Ishikawa (cell line): ENCODE measurements at regions not wholly inside any gene's neighbourhood (a gene's known extent, or its start where the extent isn't known, plus 50 kb on each side); places are given as distances from the start of the nearest gene placed in this dataset.

Experiments
- CEBPB ChIP-seq: IDR thresholded peaks from 2 replicates; pipeline ENCODE4 v1.6.1; 2012
- CREB1 ChIP-seq: IDR thresholded peaks from 2 replicates; pipeline ENCODE4 v1.6.1; 2012; ENCODE audit warnings: low read depth
- EGR1 ChIP-seq: IDR thresholded peaks from 2 replicates; pipeline ENCODE4 v1.6.1; 2012
- EP300 ChIP-seq: IDR thresholded peaks from 2 replicates; pipeline ENCODE4 v1.6.1; 2012; ENCODE audit warnings: borderline replicate concordance
- FOXM1 ChIP-seq: IDR thresholded peaks from 2 replicates; pipeline ENCODE4 v1.6.1; 2012; ENCODE audit warnings: low read depth, borderline replicate concordance
- NFIC ChIP-seq: IDR thresholded peaks from 2 replicates; pipeline ENCODE4 v1.6.1; 2012
- RAD21 ChIP-seq: IDR thresholded peaks from 2 replicates; pipeline ENCODE4 v1.6.1; 2012; ENCODE audit warnings: low read depth
- TAF1 ChIP-seq: IDR thresholded peaks from 2 replicates; pipeline ENCODE4 v1.6.1; 2012; ENCODE audit warnings: low read depth, mild to moderate bottlenecking
- TCF12 ChIP-seq: IDR thresholded peaks from 2 replicates; pipeline ENCODE4 v1.6.1; 2012; ENCODE audit warnings: low read depth
- TEAD4 ChIP-seq: IDR thresholded peaks from 2 replicates; pipeline ENCODE4 v1.6.1; 2012
- YY1 ChIP-seq: IDR thresholded peaks from 2 replicates; pipeline ENCODE4 v1.6.1; 2012; ENCODE audit warnings: low read depth
- ZBTB7A ChIP-seq: IDR thresholded peaks from 2 replicates; pipeline ENCODE4 v1.6.1; 2012; ENCODE audit warnings: low read depth
- TF ChIP-seq, protein P1 (sequence below): IDR thresholded peaks from 2 replicates; pipeline ENCODE4 v1.6.1; 2012; ENCODE audit warnings: low read depth, mild to moderate bottlenecking
- TF ChIP-seq, protein P2 (sequence below): IDR thresholded peaks from 2 replicates; pipeline ENCODE4 v1.6.1; 2012
- TF ChIP-seq, protein P3 (sequence below): IDR thresholded peaks from 2 replicates; pipeline ENCODE4 v1.6.1; 2012

DNA sequence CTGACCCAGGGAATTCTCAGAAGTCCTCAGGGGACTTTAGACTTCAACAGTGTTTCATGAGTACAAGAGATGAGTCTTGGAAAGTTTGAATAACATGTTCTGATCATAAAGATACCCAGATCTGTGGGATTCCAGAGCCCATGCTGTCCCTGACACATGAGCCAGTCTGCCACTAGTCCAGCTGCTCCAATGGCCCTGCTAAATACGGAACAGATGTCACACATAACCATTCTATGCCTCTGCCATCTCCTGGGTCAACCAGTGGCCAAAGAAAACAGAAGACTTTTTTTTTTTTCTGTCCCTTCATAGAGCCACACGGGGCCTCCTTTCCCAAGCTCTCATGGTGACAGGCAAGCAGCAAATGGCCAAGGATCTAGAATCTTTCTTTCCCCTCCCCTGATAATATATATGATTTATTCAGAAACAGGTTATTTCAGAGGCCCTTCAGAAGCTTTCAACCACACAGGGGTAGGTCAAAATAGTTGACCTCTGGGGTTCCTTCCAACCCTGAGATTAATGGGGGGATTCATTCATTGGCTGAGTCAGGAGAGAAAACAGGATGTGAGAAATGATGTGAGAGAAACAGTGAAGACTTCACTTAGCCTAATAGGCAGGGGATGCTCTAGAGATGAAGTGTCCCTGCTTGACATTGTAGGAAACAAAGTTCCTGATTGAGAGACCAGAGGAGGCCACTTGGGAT lies 367.7 kb downstream of the CDK5RAP2 start:
- no peak for TF ChIP-seq NFIC
- no peak for TF ChIP-seq FOXM1
- TF ChIP-seq RAD21 = no peak
- TF ChIP-seq, protein P1, sequence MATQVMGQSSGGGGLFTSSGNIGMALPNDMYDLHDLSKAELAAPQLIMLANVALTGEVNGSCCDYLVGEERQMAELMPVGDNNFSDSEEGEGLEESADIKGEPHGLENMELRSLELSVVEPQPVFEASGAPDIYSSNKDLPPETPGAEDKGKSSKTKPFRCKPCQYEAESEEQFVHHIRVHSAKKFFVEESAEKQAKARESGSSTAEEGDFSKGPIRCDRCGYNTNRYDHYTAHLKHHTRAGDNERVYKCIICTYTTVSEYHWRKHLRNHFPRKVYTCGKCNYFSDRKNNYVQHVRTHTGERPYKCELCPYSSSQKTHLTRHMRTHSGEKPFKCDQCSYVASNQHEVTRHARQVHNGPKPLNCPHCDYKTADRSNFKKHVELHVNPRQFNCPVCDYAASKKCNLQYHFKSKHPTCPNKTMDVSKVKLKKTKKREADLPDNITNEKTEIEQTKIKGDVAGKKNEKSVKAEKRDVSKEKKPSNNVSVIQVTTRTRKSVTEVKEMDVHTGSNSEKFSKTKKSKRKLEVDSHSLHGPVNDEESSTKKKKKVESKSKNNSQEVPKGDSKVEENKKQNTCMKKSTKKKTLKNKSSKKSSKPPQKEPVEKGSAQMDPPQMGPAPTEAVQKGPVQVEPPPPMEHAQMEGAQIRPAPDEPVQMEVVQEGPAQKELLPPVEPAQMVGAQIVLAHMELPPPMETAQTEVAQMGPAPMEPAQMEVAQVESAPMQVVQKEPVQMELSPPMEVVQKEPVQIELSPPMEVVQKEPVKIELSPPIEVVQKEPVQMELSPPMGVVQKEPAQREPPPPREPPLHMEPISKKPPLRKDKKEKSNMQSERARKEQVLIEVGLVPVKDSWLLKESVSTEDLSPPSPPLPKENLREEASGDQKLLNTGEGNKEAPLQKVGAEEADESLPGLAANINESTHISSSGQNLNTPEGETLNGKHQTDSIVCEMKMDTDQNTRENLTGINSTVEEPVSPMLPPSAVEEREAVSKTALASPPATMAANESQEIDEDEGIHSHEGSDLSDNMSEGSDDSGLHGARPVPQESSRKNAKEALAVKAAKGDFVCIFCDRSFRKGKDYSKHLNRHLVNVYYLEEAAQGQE = no peak
- no peak for TF ChIP-seq EGR1
- no peak for TF ChIP-seq TEAD4
- no peak for TF ChIP-seq CREB1
- TF ChIP-seq TCF12 = no peak
- no peak for TF ChIP-seq CEBPB
- no peak for TF ChIP-seq YY1

DNA sequence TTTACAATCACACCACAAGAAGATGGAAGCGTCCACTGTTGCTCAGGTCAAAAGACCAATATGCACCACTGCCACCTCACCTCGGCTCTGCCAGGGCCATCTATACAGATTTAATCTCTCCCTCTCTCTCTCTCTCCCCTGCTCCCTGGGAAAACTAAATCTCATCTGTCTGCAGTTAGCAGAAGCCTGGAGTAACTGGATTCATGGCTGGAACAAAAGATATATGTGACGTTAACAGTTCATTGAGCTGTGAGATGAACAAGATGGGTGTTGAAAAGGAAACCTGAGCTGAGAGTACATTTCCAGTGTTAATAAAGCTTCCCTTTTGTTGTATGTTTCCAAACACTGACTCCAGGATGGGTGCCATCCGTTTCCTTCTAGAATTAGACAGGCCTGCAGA lies 369.7 kb downstream of the CDK5RAP2 start:
- no peak for TF ChIP-seq EP300
- no peak for TF ChIP-seq TAF1
- TF ChIP-seq, protein P2, sequence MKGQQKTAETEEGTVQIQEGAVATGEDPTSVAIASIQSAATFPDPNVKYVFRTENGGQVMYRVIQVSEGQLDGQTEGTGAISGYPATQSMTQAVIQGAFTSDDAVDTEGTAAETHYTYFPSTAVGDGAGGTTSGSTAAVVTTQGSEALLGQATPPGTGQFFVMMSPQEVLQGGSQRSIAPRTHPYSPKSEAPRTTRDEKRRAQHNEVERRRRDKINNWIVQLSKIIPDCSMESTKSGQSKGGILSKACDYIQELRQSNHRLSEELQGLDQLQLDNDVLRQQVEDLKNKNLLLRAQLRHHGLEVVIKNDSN = no peak
- TF ChIP-seq CEBPB = no peak
- TF ChIP-seq, protein P1 = no peak
- no peak for TF ChIP-seq RAD21
- TF ChIP-seq, protein P3, sequence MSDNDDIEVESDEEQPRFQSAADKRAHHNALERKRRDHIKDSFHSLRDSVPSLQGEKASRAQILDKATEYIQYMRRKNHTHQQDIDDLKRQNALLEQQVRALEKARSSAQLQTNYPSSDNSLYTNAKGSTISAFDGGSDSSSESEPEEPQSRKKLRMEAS = no peak
- no peak for TF ChIP-seq CREB1
- TF ChIP-seq TEAD4 = no peak
- TF ChIP-seq YY1 = no peak
- TF ChIP-seq FOXM1 = no peak
- no peak for TF ChIP-seq ZBTB7A
- no peak for TF ChIP-seq NFIC
- TF ChIP-seq EGR1 = no peak

DNA sequence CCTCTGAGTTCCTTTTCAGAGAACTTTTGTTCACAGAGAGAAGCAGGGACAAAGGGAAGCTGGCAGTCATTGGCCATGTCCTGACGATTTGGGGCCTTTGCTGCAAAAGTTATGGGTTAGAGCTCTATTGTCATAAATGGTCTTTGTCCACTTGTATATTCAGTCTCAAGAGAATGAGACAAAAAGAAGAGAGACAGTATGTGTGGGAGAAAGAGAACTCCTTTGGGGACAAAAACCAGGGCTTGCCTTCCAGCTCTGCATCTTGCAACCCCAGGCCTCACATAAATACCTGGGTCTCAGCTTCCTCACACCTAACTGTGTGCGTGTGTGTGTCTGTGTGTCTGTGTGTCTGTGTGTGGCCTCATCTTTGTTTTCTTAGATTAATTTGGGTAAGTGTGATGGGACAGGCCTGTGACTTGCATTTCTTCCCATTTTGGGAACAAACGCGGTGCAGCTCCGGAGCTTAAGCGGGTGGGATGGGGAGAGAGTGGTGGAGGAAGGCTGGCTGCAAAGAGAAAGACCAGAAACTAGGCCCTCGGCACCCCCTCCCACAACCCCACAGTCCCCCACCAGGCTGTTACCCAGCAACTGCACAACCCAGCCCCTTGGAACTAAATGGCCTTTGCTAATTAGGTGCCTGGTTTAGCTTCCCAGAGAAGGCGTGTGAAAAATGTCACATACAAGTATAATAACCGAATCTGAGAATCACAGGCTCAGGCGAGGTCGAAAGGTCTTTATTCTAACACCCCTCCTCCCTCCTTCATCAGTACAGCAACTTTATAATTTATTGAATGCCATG lies 376.9 kb downstream of the CDK5RAP2 start:
- TF ChIP-seq TAF1 = no peak
- TF ChIP-seq FOXM1 = no peak
- TF ChIP-seq EP300 = no peak
- no peak for TF ChIP-seq NFIC
- TF ChIP-seq TCF12 = no peak
- TF ChIP-seq, protein P1 = no peak
- no peak for TF ChIP-seq ZBTB7A
- no peak for TF ChIP-seq YY1
- no peak for TF ChIP-seq RAD21
- TF ChIP-seq, protein P3 = no peak
- no peak for TF ChIP-seq EGR1
- no peak for TF ChIP-seq TEAD4
- TF ChIP-seq CREB1 = no peak
- TF ChIP-seq CEBPB = no peak
- TF ChIP-seq, protein P2 = no peak
